Neural crest cell (in vitro differentiated cells): ENCODE measurements at regions not wholly inside any gene's neighbourhood (a gene's known extent, or its start where the extent isn't known, plus 50 kb on each side); places are given as distances from the start of the nearest gene placed in this dataset.

Experiments used
- DNase-seq: peaks from one replicate; pipeline ENCODE4 v3.0.0; 2021; ENCODE audit warnings: low read depth, mixed read lengths, low spot score
- H3K27ac Mint-ChIP-seq: one replicate; pipeline ENCODE4 v1.8.0; 2021; ENCODE audit warnings: mild to moderate bottlenecking, mixed read lengths; ENCODE audit not compliant: unreplicated experiment
- H3K27me3 Mint-ChIP-seq: 2 replicates; pipeline ENCODE4 v1.8.0; 2021; ENCODE audit warnings: low read depth, mild to moderate bottlenecking, mixed read lengths
- H3K36me3 Mint-ChIP-seq: 2 replicates; pipeline ENCODE4 v1.8.0; 2021; ENCODE audit warnings: low read depth, mild to moderate bottlenecking, mixed read lengths
- H3K4me1 Mint-ChIP-seq: 2 replicates; pipeline ENCODE4 v1.8.0; 2021; ENCODE audit warnings: mixed read lengths
- H3K4me3 Mint-ChIP-seq: one replicate; pipeline ENCODE4 v1.8.0; 2021; ENCODE audit warnings: mild to moderate bottlenecking, mixed read lengths
- H3K9me3 Mint-ChIP-seq: 2 replicates; pipeline ENCODE4 v1.8.0; 2021; ENCODE audit warnings: mixed read lengths
- TF ChIP-seq, protein P1 (sequence below): fragments of 200-600 bp; sonication (generic); conservative IDR thresholded peaks from 2 replicates; pipeline ENCODE4 v1.5.0; 2021; ENCODE audit warnings: antibody characterized with exemption, mild to moderate bottlenecking

DNA sequence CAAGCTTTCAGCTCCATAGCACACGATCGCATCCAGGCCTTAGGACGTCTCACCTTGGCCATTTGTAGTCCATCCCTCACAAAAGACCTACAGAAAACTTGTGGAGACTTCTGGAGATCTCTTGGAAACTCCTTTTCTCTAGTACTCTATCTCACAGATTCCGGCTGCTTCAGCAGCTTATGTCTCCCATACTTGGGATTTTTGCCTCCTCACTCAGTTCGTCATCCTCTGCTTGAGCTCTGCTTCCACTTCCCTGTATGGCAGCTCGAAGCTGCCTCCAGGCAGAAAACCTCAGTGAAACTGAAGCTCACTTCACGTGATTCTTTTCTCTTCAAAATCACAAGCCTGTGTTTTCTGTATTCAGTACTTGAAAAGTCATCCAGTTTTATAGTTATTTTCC is 178.7 kb upstream of the GDF10 start:
- Mint-ChIP-seq H3K4me1 (no peaks in the 10 kb centered on the region), H3K4me3 (no peak overlapping the region), H3K27me3 (no peaks in the 10 kb centered on the region), H3K9me3 (no peaks in the 10 kb centered on the region), H3K27ac (no peak overlapping the region), H3K36me3 (no peaks in the 10 kb centered on the region)
- TF ChIP-seq, protein P1, sequence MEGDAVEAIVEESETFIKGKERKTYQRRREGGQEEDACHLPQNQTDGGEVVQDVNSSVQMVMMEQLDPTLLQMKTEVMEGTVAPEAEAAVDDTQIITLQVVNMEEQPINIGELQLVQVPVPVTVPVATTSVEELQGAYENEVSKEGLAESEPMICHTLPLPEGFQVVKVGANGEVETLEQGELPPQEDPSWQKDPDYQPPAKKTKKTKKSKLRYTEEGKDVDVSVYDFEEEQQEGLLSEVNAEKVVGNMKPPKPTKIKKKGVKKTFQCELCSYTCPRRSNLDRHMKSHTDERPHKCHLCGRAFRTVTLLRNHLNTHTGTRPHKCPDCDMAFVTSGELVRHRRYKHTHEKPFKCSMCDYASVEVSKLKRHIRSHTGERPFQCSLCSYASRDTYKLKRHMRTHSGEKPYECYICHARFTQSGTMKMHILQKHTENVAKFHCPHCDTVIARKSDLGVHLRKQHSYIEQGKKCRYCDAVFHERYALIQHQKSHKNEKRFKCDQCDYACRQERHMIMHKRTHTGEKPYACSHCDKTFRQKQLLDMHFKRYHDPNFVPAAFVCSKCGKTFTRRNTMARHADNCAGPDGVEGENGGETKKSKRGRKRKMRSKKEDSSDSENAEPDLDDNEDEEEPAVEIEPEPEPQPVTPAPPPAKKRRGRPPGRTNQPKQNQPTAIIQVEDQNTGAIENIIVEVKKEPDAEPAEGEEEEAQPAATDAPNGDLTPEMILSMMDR = no peak
- DNase-seq = no peak

DNA sequence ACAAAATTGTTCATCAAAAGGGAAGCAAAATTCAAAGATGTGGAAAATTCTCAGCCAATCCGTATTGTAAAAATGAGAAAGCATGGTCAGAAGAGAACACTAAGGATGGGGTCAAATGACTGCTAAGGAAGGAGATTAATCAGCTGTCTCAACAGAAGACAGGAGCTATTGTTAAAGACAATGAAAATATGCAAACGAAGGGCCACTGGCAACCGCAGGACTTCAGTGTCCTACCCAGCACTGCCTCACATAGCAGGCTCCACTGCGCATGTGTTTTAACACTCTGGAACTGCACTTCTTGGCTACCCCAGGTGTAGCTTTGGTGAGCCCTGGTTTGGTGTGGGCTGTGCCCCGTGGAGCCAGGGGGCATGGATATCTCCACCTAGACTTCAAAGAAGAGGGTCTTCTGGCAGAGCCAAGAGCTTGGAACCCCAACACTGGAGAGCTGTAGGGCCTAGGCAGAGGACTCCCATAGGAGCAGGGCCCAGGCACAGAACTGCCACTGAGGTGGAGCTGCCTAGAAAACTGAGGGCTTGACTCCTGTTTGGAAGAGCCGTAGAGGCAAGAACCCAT is 176.2 kb upstream of the GDF10 start:
- H3K27me3 Mint-ChIP-seq = no peaks in the 10 kb centered on the region
- H3K4me1 Mint-ChIP-seq = no peaks in the 10 kb centered on the region
- TF ChIP-seq, protein P1 = no peak
- no peaks in the 10 kb centered on the region for H3K36me3 Mint-ChIP-seq
- no peak for DNase-seq
- H3K4me3 Mint-ChIP-seq = no peak overlapping the region
- no peaks in the 10 kb centered on the region for H3K9me3 Mint-ChIP-seq
- no peak overlapping the region for H3K27ac Mint-ChIP-seq

DNA sequence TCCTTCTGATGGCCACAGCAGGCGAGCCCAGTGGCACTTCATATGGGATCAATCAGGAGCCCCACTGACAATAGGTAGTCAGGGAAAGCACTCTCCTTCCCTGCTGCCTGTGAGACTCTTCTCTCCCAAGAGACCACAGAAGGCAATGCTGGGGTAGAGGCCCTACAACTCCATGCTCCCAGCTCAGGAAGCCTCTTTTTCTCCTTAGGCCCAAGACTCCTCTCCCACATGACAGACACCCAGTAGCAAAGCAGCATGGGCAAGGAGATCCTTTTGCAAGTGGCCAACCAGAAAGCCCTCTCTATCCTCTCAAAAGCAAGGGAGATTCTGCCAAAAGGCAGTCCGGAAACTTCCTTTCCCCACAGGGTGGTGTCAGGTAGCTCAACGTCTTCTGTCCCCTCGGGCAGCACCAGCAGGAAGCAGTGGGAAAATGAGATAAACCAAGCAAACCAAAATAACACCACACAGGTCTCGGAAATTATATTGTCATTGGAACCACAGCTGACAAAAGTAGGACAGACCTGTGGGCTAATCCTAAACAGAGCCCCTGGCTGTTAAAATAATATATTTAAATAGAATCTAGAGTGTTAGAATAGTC is 172.7 kb upstream of the GDF10 start:
- Mint-ChIP-seq H3K27me3 (no peaks in the 10 kb centered on the region), H3K27ac (no peak overlapping the region), H3K4me1 (no peaks in the 10 kb centered on the region), H3K9me3 (no peaks in the 10 kb centered on the region), H3K36me3 (no peaks in the 10 kb centered on the region), H3K4me3 (no peak overlapping the region)
- DNase-seq = no peak
- TF ChIP-seq, protein P1 = no peak

DNA sequence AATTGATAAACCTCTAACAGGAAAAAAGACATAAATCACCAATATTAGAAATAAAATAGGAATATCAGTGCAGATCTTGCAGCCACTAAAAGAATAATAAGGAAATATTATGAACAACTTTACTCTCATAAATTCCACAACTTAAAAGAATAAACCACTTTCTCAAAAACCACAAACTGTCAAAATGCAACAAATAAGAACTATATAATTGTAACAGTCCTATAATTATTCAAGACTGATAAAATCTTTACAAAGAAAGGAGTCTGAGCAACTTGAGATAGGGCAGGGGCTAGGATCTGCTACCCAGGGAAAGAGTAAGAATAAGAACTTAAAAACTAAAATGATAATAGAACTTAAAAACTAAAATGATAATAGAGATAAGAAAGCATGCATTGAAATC is 169.5 kb upstream of the GDF10 start:
- Mint-ChIP-seq H3K4me1 (no peaks in the 10 kb centered on the region), H3K36me3 (no peaks in the 10 kb centered on the region)

DNA sequence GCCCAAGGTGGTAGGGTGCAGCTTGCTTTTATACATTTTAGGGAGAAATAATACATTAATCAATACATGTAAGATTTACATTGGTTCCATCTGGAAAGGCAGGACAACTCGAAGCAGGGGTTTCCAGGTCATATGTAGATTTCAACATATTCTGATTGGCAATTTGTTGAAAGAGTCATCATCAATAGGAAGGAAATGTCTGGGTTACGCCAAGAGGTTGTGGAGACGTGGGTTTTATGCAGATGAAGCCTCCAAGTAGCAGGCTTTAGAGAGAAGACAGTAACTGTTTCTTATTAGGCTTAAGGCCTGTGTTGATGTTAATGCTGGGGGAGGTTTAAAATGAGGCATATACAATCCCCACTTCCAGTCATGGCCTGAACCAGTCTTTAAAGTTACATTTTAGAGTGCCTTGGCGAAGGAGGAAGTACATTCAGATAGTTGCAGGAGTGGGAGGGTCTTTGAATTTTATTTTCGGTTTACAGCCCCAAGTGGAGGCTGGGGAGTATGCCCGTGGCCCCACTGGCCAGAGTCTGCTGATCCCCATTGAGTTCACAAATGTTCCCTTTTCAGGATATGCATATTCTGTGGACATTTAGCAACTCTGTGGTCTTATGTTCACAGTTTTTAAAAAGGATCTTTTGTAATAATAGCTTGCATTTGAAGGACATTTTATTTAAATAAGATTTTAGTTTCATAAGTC is 166.0 kb upstream of the GDF10 start:
- DNase-seq = no peak
- Mint-ChIP-seq H3K27me3 (no peaks in the 10 kb centered on the region), H3K27ac (no peak overlapping the region), H3K4me3 (no peak overlapping the region), H3K4me1 (no peaks in the 10 kb centered on the region), H3K9me3 (no peaks in the 10 kb centered on the region), H3K36me3 (no peaks in the 10 kb centered on the region)
- TF ChIP-seq, protein P1 = no peak

More for the DNA sequence above, 169.5 kb upstream of the GDF10 start:
- Mint-ChIP-seq H3K27ac (no peak overlapping the region), H3K4me3 (no peak overlapping the region), H3K27me3 (no peaks in the 10 kb centered on the region), H3K9me3 (no peaks in the 10 kb centered on the region)
- no peak for DNase-seq
- TF ChIP-seq, protein P1 = no peak
